H9 (cell line): ENCODE measurements at regions not wholly inside any gene's neighbourhood (a gene's known extent, or its start where the extent isn't known, plus 50 kb on each side); places are given as distances from the start of the nearest gene placed in this dataset.
A peak's percentile ranks its signal among the peaks of the same experiment; 100 is the strongest.

Source experiments
- DNase-seq: peaks from one replicate; pipeline ENCODE4 v3.0.0-alpha.2; 2017
- H2AFZ ChIP-seq: one replicate; pipeline ENCODE4 v1.6.1; 2013; ENCODE audit warnings: mild to moderate bottlenecking, low read length, control low read depth, moderate library complexity
- H2AK5ac ChIP-seq: 2 replicates; pipeline ENCODE4 v1.6.1; 2013; ENCODE audit warnings: low read length, control low read depth, mixed read lengths; ENCODE audit not compliant: insufficient read length
- H2BK120ac ChIP-seq: one replicate; pipeline ENCODE4 v1.6.1; 2013; ENCODE audit warnings: low read depth, mild to moderate bottlenecking, low read length, control low read depth, inconsistent platforms; ENCODE audit not compliant: poor library complexity, severe bottlenecking
- H2BK12ac ChIP-seq: 2 replicates; pipeline ENCODE4 v1.6.1; 2013; ENCODE audit warnings: low read length, control low read depth, mixed read lengths, low read depth; ENCODE audit not compliant: insufficient read length
- H2BK15ac ChIP-seq: 2 replicates; pipeline ENCODE4 v1.6.1; 2013; ENCODE audit warnings: low read depth, low read length, control low read depth
- H2BK20ac ChIP-seq: one replicate; pipeline ENCODE4 v1.6.1; 2013; ENCODE audit warnings: low read depth, mild to moderate bottlenecking, low read length, control low read depth, inconsistent platforms; ENCODE audit not compliant: poor library complexity, severe bottlenecking
- H2BK5ac ChIP-seq: 2 replicates; pipeline ENCODE4 v1.6.1; 2013; ENCODE audit warnings: low read length, control low read depth, mixed read lengths; ENCODE audit not compliant: insufficient read length
- H3K14ac ChIP-seq: 2 replicates; pipeline ENCODE4 v1.6.1; 2013; ENCODE audit warnings: low read length, control low read depth; ENCODE audit not compliant: insufficient read depth
- H3K18ac ChIP-seq: 2 replicates; pipeline ENCODE4 v1.6.1; 2013; ENCODE audit warnings: low read depth, mild to moderate bottlenecking, mixed read lengths, low read length, control low read depth; ENCODE audit not compliant: insufficient read length
- H3K23ac ChIP-seq: 2 replicates; pipeline ENCODE4 v1.6.1; 2013; ENCODE audit warnings: low read length, control low read depth, mixed read lengths, low read depth; ENCODE audit not compliant: insufficient read length
- H3K23me2 ChIP-seq: 2 replicates; pipeline ENCODE4 v1.6.1; 2013; ENCODE audit warnings: low read depth, mild to moderate bottlenecking, mixed read lengths, low read length, control low read depth; ENCODE audit not compliant: insufficient read length, poor library complexity, severe bottlenecking
- H3K27ac ChIP-seq: 2 replicates; pipeline ENCODE4 v1.5.1; 2013; ENCODE audit warnings: low read length, control low read depth, mixed read lengths, low read depth; ENCODE audit not compliant: insufficient read length
- H3K27me3 ChIP-seq: 2 replicates; pipeline ENCODE4 v1.6.1; 2013; ENCODE audit warnings: low read length, control low read depth, inconsistent platforms; ENCODE audit not compliant: insufficient read depth
- H3K4ac ChIP-seq: 2 replicates; pipeline ENCODE4 v1.6.1; 2013; ENCODE audit warnings: low read depth, mild to moderate bottlenecking, control low read depth, inconsistent platforms, low read length, moderate library complexity
- H3K4me1 ChIP-seq: 2 replicates; pipeline ENCODE4 v1.6.1; 2013; ENCODE audit warnings: low read length, control low read depth, inconsistent platforms; ENCODE audit not compliant: insufficient read depth
- H3K4me2 ChIP-seq: 2 replicates; pipeline ENCODE4 v1.6.1; 2013; ENCODE audit warnings: low read length, control low read depth, mixed read lengths; ENCODE audit not compliant: insufficient read length, insufficient read depth
- H3K56ac ChIP-seq: 2 replicates; pipeline ENCODE4 v1.6.1; 2013; ENCODE audit warnings: low read depth, mild to moderate bottlenecking, mixed read lengths, low read length, control low read depth; ENCODE audit not compliant: insufficient read length
- H3K79me1 ChIP-seq: 2 replicates; pipeline ENCODE4 v1.6.1; 2013; ENCODE audit warnings: low read depth, mild to moderate bottlenecking, moderate library complexity, low read length, control low read depth, inconsistent platforms; ENCODE audit not compliant: insufficient read depth, poor library complexity, severe bottlenecking
- H3K79me2 ChIP-seq: 2 replicates; pipeline ENCODE4 v1.6.1; 2013; ENCODE audit warnings: low read length, control low read depth, inconsistent platforms; ENCODE audit not compliant: insufficient read depth
- H3K9ac ChIP-seq: 2 replicates; pipeline ENCODE4 v1.6.1; 2013; ENCODE audit warnings: low read length, control low read depth, mixed read lengths; ENCODE audit not compliant: insufficient read length; ENCODE audit errors: extremely low read depth
- H3K9me3 ChIP-seq: one replicate; pipeline ENCODE4 v1.6.1; 2013; ENCODE audit warnings: low read depth, low read length, inconsistent platforms; ENCODE audit not compliant: control insufficient read depth
- H3T11ph ChIP-seq: one replicate; pipeline ENCODE4 v1.6.1; 2013; ENCODE audit warnings: mild to moderate bottlenecking, low read length, control low read depth, inconsistent platforms
- H4K20me1 ChIP-seq: one replicate; pipeline ENCODE4 v1.6.1; 2013; ENCODE audit not compliant: control insufficient read depth, insufficient read length, insufficient read depth
- H4K5ac ChIP-seq: 2 replicates; pipeline ENCODE4 v1.6.1; 2013; ENCODE audit warnings: low read depth, mild to moderate bottlenecking, mixed read lengths, low read length, control low read depth; ENCODE audit not compliant: insufficient read length
- H4K8ac ChIP-seq: replicated peaks from 2 replicates; pipeline ENCODE4 v1.6.1; 2013; ENCODE audit warnings: low read length, control low read depth, mixed read lengths, low read depth; ENCODE audit not compliant: insufficient read length
- H4K91ac ChIP-seq: 2 replicates; pipeline ENCODE4 v1.6.1; 2013; ENCODE audit warnings: low read depth, mild to moderate bottlenecking, moderate library complexity, mixed read lengths, low read length, control low read depth; ENCODE audit not compliant: insufficient read length
- H3K27ac Mint-ChIP-seq, 3 experiments: 2 replicates in 2 of 3; 3 replicates in 1 of 3; pipeline ENCODE4 v1.8.0; 2020 to 2021; ENCODE audit warnings: mixed read lengths in 3 of 3, mild to moderate bottlenecking in 1 of 3, moderate library complexity in 1 of 3
- H3K27me3 Mint-ChIP-seq: 2 replicates; pipeline ENCODE4 v1.8.0; 2021; ENCODE audit warnings: low read depth, mild to moderate bottlenecking, moderate library complexity, mixed read lengths
- H3K36me3 Mint-ChIP-seq, 3 experiments: 2 replicates in 2 of 3; 3 replicates in 1 of 3; pipeline ENCODE4 v1.8.0; 2020 to 2021; ENCODE audit warnings: low read depth in 3 of 3, mixed read lengths in 3 of 3; ENCODE audit not compliant: insufficient read depth in 1 of 3
- H3K4me1 Mint-ChIP-seq, 2 experiments: 2 replicates each; pipeline ENCODE4 v1.8.0; 2020; ENCODE audit warnings: mixed read lengths in 2 of 2
- H3K4me3 Mint-ChIP-seq, 2 experiments: 2 replicates in 1 of 2; 3 replicates in 1 of 2; pipeline ENCODE4 v1.8.0; 2020 to 2021; ENCODE audit warnings: mild to moderate bottlenecking in 2 of 2, mixed read lengths in 2 of 2, moderate library complexity in 1 of 2
- H3K9me3 Mint-ChIP-seq, 2 experiments: 2 replicates in 1 of 2; 3 replicates in 1 of 2; pipeline ENCODE4 v1.8.0; 2020; ENCODE audit warnings: mild to moderate bottlenecking in 2 of 2, mixed read lengths in 2 of 2, moderate library complexity in 1 of 2
- CTCF ChIP-seq: fragments of 200-600 bp; sonication (generic); conservative IDR thresholded peaks from 3 replicates; pipeline ENCODE4 v1.8.0; 2021; ENCODE audit warnings: antibody characterized with exemption, mild to moderate bottlenecking
- WGBS: extraction: QIAGEN DNeasy Blood & Tissue Kit; methylation state at CpG from one replicate; pipeline ENCODE4 v1.1.7; 2013; ENCODE audit warnings: missing lambda C conversion rate, low lambda C conversion rate, mixed read lengths; ENCODE audit not compliant: insufficient read length; ENCODE audit errors: extremely low coverage; 5-methylcytosine and 5-hydroxymethylcytosine counted together

GRCh38 chr22:44402196-44403111 is 89.7 kb upstream of the SHISAL1 start:
- H2BK20ac ChIP-seq = no peak overlapping the region
- no peaks in the 10 kb centered on the region for H4K20me1 ChIP-seq
- H3K23me2 ChIP-seq = no peaks in the 10 kb centered on the region
- Mint-ChIP-seq H3K4me3 (no peak overlapping the region), H3K4me1 (peaks cover 14 to 19% of the 10 kb centered on the region in 2 experiments), H3K27me3 (peaks cover 8% of the 10 kb centered on the region), H3K27ac (no peak overlapping the region), H3K9me3 (no peaks in the 10 kb centered on the region; a peak in 1 of 5 replicates), H3K36me3 (no peaks in the 10 kb centered on the region)
- H2BK15ac ChIP-seq = no peak overlapping the region
- H3K9me3 ChIP-seq = no peaks in the 10 kb centered on the region
- no peak overlapping the region for H2BK120ac ChIP-seq
- no peak overlapping the region for H3T11ph ChIP-seq
- no peak overlapping the region for H3K4me2 ChIP-seq
- H3K56ac ChIP-seq = no peak overlapping the region
- H2BK5ac ChIP-seq = no peak overlapping the region
- H3K4me1 ChIP-seq = no peaks in the 10 kb centered on the region; the same call in 1 of the 2 replicates
- DNase-seq = peak; percentile 21
- H3K18ac ChIP-seq = no peak overlapping the region
- H2AK5ac ChIP-seq = no peak overlapping the region
- no peak overlapping the region for H3K4ac ChIP-seq
- no peaks in the 10 kb centered on the region for H3K79me2 ChIP-seq
- H3K27me3 ChIP-seq = no peaks in the 10 kb centered on the region
- no peak overlapping the region for H4K91ac ChIP-seq
- WGBS = no CpG with 5 or more reads among the region's 10 CpGs
- H3K9ac ChIP-seq = no peak overlapping the region
- no peak overlapping the region for H3K14ac ChIP-seq
- TF ChIP-seq CTCF = no peak
- no peak overlapping the region for H4K8ac ChIP-seq
- H2BK12ac ChIP-seq = no peak overlapping the region
- no peak overlapping the region for H3K23ac ChIP-seq
- no peak overlapping the region for H2AFZ ChIP-seq
- no peaks in the 10 kb centered on the region for H3K79me1 ChIP-seq
- no peak overlapping the region for H4K5ac ChIP-seq
- no peak overlapping the region for H3K27ac ChIP-seq
